ENCODE measurements at regions not wholly inside any gene's neighbourhood (a gene's known extent, or its start where the extent isn't known, plus 50 kb on each side); places are given as distances from the start of the nearest gene placed in this dataset.

- TF ChIP-seq POLR2A (IDR thresholded peaks at IDR 0.05; ENCODE audit: low read depth, low read length) (no peak), TAF1 (IDR thresholded peaks at IDR 0.05; ENCODE audit: low read depth, low read length) (no peak), POLR2AphosphoS5 (IDR thresholded peaks at IDR 0.05; ENCODE audit: low read depth, low read length) (no peak)
Measured at GRCh38 chr6:18842534-18842933, 455.4 kb downstream of the RNF144B start.
